IPS DF 19.7 (cell line): ENCODE measurements at regions not wholly inside any gene's neighbourhood (a gene's known extent, or its start where the extent isn't known, plus 50 kb on each side); places are given as distances from the start of the nearest gene placed in this dataset.
A peak's percentile ranks its signal among the peaks of the same experiment; 100 is the strongest.
"Not testable (repeated sequence)": the region's sequence is repeated elsewhere in the genome, so short reads cannot be mapped to it uniquely, and the experiment has no call there.

Source experiments
- DNase-seq: peaks from one replicate; pipeline ENCODE4 v3.0.0-alpha.2; 2013; ENCODE audit warnings: low read depth, low spot score

DNA sequence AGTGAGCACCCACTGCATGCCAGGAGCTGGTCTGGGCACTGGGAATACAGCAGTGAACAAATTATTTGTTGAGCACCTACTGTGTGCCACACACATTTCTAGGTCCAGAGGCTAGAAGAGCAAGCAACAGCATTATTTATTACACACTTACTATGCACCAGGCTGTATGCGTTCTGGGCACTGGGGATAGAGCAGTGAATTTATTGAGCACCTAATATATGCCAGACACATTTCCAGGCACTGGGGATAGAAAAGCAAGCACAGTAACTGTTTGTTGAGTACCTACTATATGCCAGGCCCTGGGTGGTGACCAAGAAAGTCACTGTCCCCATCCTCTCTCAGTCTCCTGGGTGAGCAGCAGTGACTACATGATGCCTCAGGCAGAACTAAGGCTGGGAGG is 107.5 kb upstream of the NCOR2 start:
- no peak for DNase-seq

DNA sequence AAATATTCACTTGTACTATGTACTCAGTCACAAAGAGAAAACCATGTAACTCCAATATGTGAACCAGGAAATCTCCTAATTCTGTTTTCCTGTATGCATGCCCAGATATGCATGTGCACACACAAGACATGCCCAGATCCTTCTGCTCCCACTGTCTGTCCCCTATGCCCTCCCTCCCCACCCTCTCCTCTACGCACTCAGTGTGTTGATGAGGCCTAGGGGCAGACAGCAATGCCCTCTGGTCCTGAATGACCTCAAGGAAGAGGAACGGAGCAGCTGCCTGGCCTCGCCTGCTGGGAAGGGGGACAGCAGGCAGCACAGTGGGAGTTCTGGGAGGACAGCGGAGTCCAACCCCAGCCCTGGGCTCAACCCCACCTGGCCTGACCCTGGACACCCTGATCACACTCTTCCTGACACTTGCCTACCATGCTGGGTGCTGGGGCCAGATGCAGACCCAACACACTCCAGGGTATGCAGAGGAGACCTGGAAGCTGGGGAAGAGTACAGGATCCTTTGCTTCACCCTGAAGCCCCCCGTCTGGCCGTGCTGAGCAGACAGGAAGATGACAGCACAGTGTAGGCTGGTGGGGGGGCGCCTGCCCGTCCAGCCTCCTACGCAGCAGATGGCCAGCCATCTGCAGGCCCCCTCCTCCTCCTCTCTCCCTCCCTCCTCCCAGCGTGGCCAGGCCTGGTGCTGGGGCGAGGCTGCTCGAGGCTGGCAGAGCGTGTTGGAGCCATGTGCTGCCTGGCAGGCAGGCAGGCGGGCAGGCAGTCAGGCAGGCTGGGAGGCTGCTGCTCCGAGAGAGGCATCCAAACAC is 106.6 kb upstream of the NCOR2 start:
- no peak for DNase-seq

DNA sequence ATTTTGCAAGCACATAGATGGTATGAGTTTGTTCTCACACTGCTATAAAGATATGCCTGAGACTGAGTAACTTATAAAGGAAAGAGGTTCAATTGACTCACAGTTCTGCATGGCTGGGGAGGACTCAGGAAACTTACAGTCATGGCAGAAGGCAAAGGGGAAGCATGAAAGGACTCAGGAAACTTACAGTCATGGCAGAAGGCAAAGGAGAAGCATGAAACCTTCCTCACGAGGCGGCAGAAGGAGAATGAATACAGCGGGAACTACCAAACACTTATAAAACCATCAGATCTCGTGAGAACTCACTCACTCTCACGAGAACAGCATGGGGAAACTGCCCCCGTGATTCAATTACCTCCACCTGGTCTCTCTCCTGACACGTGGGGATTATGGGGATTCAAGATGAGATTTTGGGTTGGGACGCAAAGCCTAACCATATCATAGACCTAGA is 101.9 kb upstream of the NCOR2 start:
- not testable (repeated sequence) for DNase-seq

DNA sequence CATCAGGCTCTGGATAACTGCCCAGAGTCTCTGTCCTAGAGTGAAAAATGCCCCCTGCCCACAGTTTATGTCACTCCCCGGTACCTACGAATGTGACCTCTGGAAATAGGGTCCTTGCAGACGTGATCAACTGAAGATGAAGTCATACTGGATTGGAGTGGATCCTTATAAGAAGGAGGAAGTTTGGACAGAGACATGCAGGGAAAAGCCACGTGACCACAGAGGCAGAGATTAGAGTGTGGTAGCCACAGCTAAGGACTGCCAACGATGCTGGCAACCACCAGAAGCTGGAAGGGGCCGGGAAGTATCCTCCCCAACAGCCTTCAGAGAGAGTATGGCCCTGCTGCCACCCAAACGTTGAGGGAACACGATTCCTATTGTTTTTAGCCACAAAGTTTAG is 101.2 kb upstream of the NCOR2 start:
- no peak for DNase-seq

DNA sequence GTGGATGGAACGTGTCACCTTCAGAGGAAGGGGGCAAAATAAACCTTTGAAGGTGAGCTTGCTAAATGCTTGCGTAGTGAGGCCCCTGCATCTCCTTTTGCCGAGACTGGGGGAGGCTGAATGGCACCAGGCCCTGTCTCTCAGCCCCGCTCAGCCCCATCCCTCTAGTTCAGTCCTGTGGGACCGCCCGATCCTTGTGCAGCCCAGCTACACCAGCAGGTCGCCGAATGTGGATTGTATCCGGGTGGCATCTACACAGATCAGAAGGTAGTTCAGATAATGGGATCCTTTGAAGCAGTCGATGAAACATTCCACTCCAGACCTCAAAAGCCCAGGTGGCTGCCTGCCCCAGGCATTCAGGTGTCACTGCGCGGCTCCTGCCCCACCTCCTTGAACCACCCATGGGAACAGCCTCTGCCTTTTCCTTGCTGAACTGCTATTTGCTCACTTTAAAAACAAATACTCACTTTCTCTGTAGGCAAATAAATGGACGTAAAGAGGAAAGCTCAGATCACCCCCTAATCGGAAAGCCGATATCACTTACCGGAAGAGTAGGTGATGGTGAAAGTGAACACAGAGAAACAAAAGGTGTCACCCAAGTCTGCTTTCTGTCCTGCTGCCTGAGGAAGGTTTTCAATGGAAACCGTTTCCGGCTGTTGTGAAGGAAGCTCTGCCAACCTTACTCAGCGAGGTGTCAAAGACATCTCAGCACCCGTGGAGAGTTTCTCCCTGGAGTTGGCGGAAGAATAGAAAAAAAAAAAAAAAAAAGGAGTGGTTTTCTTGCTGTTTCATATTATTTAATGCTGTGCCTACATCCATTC is 100.3 kb upstream of the NCOR2 start:
- no peak for DNase-seq

DNA sequence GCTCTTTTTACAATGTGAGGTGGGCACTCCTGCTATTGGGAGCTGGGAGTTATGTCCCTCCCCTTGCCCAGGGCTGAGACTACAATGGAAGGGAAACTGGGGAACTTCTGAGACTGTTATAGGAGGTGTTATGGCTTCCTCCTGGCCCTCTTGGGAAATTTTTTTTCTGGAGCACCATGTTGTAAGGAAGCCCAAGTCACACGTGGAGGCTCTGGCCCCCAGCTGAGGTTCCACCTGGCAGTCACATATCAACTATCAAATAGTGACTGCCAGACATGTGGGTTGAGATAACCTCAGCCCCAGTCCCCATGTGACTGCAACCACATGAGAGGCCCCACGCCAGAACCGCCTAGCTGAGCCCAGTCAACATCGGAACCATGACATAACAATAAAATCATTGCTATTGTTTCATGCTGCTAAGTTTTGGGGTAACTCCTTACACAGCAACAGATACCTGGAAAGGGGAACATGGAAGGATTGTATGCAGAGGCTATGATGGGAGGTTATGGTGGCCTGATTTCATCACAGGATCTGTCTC is 99.4 kb upstream of the NCOR2 start:
- no peak for DNase-seq

DNA sequence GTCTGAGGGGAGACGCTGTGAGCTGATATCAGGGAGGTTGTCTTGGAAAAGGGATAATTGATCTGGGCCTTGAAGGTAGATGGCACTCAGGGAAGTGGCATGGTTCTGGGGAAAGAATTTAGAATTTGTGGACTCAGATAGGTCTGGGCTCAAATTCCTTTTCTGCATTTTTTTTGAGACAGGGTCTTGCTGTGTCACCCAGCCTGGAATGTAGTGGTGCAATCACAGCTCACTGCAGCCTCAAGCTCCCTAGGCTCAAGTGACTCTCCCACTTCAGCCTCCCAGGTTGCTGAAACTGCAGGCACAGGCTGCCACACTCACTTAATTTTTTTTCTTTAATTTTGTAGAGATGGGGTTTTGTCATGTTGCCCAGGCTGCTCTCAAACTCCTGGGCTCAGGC is 98.1 kb upstream of the NCOR2 start:
- DNase-seq: no peak

DNA sequence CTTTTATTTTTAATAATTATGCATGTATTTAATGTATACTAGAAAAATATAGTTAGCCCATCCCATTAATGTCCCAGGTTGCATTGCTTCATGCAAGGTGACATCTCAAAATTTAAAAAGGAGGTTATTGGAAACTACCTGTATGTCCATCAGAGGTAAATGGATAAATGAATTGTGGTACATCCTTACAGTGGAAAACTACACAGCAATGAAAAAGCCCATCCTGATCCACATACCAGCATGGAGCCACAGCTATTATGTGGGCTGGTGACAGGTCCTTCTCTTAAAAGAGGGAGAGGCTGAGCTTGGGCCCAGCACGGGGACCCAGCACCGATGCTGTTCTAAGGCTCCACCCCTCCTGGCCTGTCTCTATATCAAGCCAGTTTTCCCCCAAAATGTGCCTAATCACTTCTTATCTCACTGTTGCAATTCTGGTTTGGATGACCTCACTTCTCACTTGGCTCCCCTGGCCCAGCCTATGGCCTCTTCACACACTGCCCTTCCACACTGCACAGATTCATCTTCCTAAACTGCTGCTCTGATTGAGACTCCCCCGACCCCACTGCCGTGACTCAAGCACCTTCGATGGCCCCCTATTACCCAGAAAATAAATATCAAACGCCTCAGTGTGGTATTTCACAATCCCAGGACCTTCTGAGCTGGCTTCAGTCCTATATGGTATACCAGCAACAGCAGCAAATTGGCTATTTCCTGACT is 97.1 kb upstream of the NCOR2 start:
- no peak for DNase-seq

DNA sequence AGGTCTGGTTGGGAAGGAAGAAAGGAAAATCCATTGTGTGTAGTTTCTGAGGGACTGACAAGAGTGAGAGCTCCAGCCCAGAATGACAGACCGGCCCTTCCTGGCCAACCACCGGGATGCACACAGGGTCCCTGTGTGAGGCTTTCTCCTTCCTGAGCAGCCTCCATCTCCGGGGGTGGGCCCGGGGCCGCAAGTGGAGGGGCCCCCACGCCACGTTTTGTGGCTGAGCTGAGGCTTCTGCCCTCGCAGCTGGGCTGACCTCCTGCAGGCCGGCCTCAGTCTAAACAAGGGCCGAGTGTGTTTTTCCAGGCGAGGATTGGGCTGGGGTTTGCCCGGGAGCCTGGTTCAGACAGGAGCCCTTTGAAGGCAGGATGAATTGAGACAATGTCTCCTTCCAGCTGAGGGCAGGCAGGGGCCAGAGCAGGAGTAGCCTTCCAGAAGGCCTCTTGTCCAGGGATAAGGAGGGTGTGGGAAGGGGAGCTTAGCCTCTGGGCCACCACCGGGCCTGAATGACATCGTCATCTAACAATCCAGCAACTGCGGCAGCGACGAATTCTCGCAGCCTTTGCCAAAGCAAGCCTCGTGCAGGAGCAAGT is 96.5 kb upstream of the NCOR2 start:
- DNase-seq: no peak

DNA sequence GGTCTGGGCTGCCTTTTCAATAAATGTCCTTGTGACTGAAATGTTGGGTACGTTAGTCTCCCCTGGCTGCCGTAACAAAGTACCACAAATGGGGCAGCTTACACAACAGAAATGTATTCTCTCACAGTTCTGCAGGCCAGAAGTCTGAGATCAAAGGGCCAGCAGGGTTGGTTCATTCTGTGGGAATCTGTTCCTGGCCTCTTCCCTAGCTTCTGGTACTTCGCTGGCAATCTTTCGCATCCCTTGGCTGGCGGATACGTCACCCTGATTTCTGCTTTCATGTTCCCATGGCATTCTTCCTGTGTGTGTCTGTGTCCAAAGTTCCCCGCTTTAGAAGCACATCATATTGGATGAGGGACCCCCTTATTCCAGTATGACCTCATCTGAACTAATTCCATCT is 95.8 kb upstream of the NCOR2 start:
- no peak for DNase-seq

DNA sequence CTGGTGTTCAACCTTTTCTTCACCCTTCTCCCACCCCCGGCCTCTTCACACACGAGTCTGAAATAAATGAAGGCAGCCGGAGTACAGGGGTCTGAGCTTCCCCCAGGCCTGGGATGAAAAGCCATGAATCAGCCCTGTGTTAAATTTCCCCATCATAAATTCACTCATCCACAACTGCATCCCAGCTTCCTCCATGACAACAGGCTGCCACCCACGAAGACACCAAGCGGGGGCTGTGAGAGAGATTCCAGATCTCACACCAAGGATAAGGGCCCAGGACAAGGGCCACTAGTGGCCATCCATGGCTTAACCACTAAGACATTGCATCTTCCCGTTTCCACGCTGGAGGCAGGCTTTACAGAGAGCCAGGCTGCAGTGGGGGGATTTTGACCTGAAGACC is 93.9 kb upstream of the NCOR2 start:
- DNase-seq: no peak

DNA sequence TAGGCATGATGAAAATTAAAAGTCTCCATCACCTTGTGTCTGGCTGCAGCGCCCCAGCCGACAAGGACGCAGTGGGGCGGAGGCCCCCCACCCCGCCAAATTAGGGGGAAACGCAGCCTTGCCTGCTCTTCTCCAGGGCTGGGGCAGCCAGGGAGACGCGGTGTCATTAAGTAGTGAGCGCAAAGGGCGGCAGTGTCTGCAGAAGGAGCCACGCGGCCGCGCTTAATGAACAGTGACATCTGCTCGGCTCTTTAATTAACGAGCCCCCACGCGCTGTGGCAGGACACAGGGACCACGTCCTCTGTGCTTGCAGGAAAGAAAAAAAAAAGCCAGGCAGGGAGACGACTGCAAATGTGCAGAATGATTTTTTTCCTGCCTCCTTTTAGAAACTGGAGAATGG is 93.4 kb upstream of the NCOR2 start:
- no peak for DNase-seq

DNA sequence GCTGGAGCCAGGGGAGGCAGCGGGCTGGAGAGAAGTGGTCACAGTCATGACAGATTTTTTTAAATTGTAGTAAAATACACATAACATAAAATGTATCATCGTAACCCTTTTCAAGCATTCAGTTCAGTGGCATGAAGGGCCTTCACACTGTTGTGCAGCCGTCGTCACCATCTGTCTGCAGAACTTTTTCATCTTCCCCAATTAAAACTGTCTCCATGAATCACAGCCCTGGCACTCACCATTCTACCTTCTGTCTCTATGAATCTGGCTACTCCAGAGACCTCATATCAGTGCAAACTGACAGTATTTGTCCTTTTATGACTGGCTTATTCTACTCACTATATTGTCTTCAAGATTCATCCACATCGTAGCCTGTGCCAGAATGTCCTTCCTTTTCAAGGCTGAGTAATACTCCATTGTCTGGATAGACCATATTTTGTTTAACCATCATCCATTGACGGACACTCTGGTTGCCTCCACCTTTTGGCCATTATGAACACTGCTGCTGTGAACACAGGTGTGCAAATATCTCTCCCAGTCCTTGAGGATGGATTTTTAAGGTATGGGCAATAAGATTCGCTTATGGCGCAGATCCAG is 91.5 kb upstream of the NCOR2 start:
- DNase-seq: no peak

DNA sequence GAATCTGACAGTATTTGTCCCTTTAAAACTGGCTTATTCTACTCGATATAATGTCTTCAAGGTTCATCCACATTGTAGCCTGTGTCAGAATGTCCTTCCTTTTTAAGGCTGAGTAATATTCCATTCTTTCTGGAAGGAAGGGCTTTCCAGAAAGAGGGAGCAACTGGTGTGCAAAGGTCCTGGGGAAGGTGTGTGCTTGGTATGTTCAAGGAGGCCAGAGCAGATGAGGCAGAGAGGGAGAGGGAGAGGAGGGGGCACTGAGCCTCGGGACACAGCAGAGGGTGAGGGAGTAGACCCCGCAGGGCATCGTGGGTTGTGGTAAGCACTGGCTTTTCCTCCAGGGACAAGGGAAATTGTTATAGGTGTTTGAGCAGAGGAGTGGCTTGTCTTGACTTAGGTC is 90.9 kb upstream of the NCOR2 start:
- DNase-seq: no peak

DNA sequence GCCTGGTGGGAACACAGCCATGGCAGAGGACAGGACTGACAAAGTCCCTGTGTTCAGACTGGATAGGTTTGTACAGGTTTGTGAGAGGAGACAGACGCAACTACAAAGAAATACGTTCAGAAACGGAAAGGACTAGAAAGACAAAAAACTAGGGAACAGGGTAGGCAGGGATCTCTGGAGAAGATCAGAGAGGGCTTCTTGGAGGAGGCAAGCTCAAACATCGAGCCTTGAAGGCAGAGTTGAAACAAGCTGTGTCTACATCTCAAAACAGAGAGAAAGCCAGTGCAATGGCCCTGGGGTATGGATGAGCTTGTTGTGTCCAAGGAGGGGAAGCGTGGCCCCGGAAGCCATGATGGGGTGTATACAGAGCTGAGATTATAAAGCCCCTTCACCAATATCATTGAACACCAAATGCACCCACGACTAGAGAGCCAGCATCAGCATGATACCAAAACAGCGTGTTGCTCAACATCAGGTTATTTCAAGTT is 89.6 kb upstream of the NCOR2 start:
- DNase-seq: no peak

DNA sequence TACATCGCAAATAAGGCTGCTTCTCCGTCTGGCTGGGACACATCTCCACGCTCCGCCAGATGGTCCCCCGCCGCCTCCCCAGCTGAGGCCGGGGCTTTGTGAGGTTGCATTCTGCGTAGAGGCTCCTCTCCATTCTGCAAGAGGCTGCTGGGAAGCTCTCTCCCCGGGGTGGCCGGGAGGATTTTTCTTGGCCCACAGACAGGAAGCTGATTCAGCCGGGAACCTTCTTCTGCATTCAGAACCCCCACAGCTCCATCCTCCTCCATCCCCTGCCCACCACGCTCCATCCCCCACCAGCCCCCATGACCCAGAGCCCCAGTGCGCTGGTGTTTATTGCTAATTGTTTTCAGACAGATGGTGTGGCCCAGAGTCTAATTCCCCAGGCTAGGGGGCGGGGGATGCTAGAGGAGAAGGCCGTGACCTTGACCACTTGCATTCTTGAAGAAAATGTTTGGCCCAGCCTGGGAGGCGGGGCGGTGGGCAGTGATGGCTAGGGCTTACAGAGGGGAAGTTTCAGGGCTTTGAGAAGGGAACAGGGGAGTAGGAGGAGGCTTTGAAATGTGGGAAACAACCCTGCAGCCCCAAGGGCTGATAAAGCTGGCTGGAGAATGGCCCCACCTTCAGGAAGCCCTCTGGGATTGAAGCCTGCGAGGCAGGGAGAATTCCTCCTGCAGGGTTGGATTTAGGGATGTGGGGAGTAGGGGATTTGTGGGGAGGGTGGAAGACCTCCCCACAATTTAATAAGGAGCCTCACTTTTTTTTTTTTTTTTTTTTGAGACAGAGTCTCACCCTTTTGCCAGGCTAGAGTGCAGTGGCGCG is 88.5 kb upstream of the NCOR2 start:
- DNase-seq: peak; percentile 77

DNA sequence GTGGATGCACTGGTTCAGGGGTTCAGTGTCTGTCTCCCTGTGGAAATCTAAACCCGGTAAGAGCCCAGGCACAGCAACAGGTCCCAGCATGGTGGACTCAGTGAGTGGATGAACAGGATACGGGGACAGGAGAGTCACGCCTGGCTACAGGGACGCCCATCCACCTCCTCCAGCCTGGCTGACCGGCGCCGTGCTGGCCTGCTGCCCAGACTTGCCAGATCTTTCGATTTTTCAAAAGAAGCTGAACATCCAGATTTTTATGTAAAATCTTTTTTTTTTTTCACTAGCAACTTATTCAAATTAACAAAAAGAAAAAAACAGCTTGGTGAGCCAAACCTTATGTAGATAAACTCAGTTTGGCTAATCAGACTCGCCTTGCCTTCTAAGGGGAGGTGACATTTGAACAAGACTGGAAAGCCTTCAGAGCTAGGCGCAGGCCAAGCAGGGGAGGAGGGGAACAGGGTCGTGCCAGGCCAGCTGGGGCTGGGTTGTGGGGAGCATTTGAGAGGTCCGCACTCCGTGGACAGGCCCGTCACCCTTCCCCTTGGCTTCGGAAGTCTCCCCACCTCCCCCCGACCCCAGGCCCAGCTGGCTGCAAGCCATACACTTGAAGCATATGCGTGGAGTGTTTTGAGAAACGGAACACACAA is 87.8 kb upstream of the NCOR2 start:
- DNase-seq: no peak

DNA sequence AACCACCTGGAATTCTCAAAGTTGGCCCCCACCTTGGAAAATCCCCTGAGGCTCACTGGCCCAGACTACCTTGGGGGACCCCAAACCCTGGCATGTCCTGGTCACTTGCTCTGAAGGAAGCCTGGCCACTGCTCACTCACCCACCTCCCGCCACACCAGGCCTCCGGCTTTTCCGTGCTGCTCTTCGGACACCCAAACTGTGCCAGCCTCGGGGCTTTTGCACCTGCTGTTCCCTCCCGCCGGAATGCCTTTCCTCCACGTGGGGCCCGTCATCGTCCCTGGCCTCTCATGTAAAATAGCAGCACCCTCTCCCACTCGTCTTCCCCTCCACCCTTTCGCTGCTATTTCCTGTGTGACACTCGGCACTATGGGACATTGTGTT is 87.2 kb upstream of the NCOR2 start:
- no peak for DNase-seq

DNA sequence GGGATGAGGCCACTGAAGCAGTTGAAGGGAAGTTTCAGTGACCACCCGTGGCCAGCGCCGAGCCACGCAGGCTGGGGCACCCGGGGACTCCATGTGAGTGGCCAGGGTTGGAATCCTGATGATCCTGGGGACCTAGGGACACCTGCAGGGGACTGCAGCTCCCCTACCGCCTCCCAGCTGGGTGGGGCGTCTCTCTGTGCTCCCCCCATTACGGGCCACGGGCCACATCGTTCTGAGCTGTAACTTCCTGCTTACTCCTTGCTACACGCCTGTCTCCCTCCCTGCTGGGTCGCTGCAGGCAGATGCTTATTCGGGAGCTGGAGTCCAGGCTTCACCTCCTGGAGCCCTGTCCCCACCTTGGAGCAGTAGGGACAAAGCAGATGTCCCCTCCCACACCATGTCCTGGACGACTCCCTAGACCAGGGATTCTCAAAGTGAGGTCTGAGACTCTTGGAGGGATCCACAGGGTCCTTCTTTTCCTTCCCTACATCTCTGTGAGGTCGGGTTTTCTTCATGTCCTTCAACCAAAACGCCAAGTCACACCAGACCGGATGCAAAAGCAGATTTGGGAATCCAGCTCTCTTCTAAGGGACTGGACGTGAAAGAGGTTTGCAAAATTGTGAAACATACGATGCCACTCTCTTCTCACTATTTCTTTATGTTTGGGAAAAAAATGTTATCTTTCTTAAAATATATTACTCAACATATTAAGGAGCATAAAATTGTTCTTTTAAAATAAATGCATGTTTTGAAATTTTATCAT is 85.9 kb upstream of the NCOR2 start:
- no peak for DNase-seq
